HG02642 (cell line): ENCODE measurements at regions not wholly inside any gene's neighbourhood (a gene's known extent, or its start where the extent isn't known, plus 50 kb on each side); places are given as distances from the start of the nearest gene placed in this dataset.

Source experiments
- ATAC-seq: cut with Tn5 transposase; IDR thresholded peaks from one replicate; pipeline ENCODE4 v1.9.1; 2021; ENCODE audit warnings: mild to moderate bottlenecking; ENCODE audit not compliant: unreplicated experiment, poor library complexity

GRCh38 chr18:78743078-78743477 lies 236.5 kb upstream of the SALL3 start:
- ATAC-seq = no peak

- no peak for ATAC-seq
Observed at GRCh38 chr18:78751664-78752063, 228.0 kb upstream of the SALL3 start.

- ATAC-seq = no peak
Observed at GRCh38 chr18:78753240-78753639, 226.4 kb upstream of the SALL3 start.

GRCh38 chr18:78754311-78755043 lies 225.1 kb upstream of the SALL3 start:
- ATAC-seq = no peak

- ATAC-seq = no peak
Observed at GRCh38 chr18:78757014-78757413, 222.6 kb upstream of the SALL3 start.

- no peak for ATAC-seq
Observed at GRCh38 chr18:78758496-78758895, 221.1 kb upstream of the SALL3 start.

GRCh38 chr18:78762753-78763152 lies 216.9 kb upstream of the SALL3 start:
- ATAC-seq = no peak

GRCh38 chr18:78764544-78764943 lies 215.1 kb upstream of the SALL3 start:
- ATAC-seq = no peak

- no peak for ATAC-seq
Observed at GRCh38 chr18:78765142-78765541, 214.5 kb upstream of the SALL3 start.

GRCh38 chr18:78765637-78766281 lies 213.9 kb upstream of the SALL3 start:
- no peak for ATAC-seq

- ATAC-seq = no peak
Observed at GRCh38 chr18:78766651-78767533, 212.7 kb upstream of the SALL3 start.

GRCh38 chr18:78767648-78768071 lies 212.0 kb upstream of the SALL3 start:
- no peak for ATAC-seq

- ATAC-seq = no peak
Observed at GRCh38 chr18:78768221-78768620, 211.4 kb upstream of the SALL3 start.

GRCh38 chr18:78768656-78769501 lies 210.7 kb upstream of the SALL3 start:
- ATAC-seq = no peak

- ATAC-seq = no peak
Observed at GRCh38 chr18:78769502-78770105, 210.0 kb upstream of the SALL3 start.

- no peak for ATAC-seq
Observed at GRCh38 chr18:78770139-78770822, 209.3 kb upstream of the SALL3 start.

GRCh38 chr18:78770823-78771139 lies 208.8 kb upstream of the SALL3 start:
- no peak for ATAC-seq

GRCh38 chr18:78771496-78772359 lies 207.9 kb upstream of the SALL3 start:
- ATAC-seq = no peak
